ENCODE measurements at regions not wholly inside any gene's neighbourhood (a gene's known extent, or its start where the extent isn't known, plus 50 kb on each side); places are given as distances from the start of the nearest gene placed in this dataset.

GRCh38 chr15:27639595-27639994 is 459.5 kb downstream of the OCA2 start:
- TF ChIP-seq, protein P1, sequence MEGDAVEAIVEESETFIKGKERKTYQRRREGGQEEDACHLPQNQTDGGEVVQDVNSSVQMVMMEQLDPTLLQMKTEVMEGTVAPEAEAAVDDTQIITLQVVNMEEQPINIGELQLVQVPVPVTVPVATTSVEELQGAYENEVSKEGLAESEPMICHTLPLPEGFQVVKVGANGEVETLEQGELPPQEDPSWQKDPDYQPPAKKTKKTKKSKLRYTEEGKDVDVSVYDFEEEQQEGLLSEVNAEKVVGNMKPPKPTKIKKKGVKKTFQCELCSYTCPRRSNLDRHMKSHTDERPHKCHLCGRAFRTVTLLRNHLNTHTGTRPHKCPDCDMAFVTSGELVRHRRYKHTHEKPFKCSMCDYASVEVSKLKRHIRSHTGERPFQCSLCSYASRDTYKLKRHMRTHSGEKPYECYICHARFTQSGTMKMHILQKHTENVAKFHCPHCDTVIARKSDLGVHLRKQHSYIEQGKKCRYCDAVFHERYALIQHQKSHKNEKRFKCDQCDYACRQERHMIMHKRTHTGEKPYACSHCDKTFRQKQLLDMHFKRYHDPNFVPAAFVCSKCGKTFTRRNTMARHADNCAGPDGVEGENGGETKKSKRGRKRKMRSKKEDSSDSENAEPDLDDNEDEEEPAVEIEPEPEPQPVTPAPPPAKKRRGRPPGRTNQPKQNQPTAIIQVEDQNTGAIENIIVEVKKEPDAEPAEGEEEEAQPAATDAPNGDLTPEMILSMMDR (conservative IDR thresholded peaks at IDR 0.05 in 1 of 2, IDR thresholded peaks at IDR 0.05 in 1 of 2; ENCODE audit: low read depth in 1 of 2, low read length in 2 of 2) = no peak
- TF ChIP-seq EZH2 (IDR thresholded peaks at IDR 0.05; ENCODE audit: low read length, missing control alignments) = no peak

All from fibroblast of lung (primary cell).